SHP77 (cell line): ENCODE measurements at regions not wholly inside any gene's neighbourhood (a gene's known extent, or its start where the extent isn't known, plus 50 kb on each side); places are given as distances from the start of the nearest gene placed in this dataset.
"Not testable (repeated sequence)": the region's sequence is repeated elsewhere in the genome, so short reads cannot be mapped to it uniquely, and the experiment has no call there.

Experiments
- DNase-seq, 2 experiments: peaks; one replicate each; lab custom pipeline; 2025; lab: John Stamatoyannopoulos, UW

DNA sequence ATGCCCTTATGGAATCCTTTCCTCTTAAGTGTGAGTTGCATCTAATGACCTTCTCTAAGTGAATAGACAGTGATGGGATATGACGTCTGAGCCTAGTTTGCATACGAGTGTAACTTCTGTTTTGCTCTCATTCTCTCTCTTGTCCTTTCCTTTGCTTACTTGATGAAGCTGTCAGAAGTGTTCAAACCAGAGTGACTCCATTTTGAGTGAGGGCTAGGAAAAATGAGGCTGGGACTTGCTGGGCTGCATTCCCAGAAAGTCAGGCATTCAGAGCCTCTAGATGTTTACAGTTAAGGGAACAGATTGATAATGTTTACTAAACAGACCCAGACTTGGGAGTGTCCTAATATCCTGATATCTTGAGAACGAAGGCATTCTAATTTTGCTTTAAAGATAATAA lies 311.2 kb upstream of the SOX4 start:
- not testable (repeated sequence) for DNase-seq

DNA sequence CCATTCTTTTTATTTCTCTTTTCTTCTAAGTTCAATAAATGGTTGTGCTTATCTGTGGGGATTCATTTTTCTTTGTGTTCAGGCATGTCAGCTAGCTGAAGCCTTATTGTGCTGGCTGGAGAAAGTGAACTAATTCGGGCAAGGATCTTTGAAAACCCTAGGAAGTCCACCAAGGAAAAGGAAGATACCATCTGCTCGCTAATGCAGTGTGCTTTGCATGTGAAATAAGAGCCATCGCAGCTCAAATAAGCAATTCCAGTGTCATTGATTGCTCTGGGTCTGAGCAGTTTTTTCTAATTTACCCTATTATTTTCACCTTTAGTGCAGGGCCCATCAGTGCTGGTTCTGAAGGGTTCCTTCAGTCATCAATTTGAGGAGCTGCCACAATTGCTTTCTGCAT lies 309.4 kb upstream of the SOX4 start:
- DNase-seq = no peak

DNA sequence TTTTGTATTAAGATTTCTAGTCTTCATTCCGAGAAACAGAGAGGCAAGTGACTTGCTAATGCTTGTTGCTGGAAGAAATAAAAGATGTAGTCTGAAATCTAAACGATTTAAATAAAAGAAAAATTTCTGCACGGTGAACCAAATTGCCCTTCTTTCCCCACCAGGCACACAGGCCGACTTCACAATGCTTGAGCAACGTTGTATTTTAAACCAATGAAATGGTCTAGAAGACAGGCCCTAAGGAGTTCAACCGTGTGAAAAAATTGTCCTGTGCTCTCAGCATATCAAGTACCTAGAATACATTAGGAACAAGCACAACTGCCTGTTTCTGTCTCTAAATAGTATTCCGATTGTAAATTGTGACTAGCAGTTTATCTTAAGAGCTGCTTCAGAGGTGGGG lies 308.8 kb upstream of the SOX4 start:
- no peak for DNase-seq

DNA sequence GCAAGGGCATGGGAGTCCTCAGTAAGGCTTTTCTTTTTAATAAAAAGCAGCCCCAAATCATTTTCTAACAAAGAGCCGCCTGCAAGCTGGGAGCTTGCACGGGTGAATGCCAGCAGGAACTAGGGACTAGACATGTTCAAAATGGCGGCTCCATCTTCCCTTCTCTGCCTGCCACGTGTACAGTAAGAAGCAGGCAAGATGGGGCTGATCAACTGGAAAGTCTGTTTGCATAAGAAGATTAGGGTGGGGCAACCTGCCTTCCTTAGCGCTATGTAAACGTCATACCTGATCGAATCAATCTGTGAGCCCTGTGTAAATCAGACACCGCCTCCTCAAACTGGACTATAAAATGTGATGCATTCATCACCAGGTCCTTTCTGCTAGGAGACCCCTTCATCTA lies 299.4 kb upstream of the SOX4 start:
- no peak for DNase-seq

DNA sequence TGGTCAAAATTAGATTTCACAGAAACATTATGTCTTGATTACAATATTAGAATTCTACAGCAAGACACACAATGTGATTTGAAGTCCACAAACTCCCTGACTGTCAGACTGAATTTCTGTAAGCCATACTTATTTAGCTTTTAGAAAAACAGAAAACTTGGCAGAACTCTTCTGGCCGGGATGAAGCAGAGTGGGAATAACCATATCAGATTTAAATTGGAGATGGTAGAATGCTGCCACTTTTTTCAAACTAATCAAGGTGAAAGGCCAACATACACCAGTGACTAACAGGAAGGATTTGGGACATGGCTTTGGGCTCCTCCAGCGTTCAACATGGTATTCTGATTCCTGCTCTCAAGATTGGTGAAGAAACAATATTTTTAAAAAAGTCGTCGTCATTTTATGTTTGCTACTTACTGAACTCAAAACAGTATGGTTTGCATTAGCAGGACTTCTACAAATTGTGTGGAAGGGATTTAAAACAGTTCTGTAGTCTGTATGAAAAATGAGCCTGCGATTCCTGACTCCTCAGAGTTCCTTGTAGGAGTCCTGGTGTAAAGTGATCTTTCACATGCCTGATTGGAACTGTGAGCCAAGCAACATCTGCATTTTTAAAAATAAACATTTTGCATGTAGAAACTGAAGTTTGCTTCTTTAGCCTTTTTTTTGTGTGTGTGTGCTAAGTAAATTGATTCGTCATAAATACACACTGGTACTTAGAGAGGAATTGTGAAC lies 297.9 kb upstream of the SOX4 start:
- DNase-seq = no peak

DNA sequence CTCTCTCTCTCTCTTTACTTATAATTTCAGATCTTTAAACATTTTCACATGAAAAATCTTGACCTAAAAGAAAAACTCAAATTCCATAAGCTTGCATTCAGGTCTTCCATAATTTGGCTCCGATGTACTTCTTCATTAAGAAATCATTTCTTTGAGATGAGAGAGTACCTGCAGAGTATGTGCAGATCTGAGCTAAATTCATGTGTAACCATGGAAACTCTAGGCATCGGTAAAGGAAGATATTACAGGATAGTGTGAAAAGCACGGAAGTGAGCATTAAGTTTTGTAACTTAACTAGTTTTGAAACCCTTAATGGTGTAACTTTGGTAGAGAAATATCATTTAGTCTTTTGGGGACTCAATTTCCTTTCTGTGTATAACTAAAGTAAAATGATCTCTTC lies 295.9 kb upstream of the SOX4 start:
- no peak for DNase-seq

DNA sequence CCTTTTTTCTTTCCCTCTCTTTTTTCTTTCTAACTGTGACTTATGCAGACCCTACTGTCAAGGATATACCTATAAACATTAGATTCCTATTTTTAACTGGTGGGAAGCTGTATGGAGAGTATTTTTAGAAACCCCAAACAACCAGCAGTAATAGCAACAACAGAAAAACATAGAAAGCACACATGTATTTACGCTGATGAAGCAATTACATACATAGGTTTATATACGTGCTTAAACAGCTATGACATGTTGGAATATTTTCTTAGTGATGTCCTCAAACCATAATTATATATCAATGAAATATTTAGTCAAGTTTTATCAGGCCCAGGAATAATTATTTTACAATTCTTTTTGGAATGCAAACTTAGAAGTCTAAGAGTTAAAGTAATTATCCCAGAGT lies 294.3 kb upstream of the SOX4 start:
- DNase-seq = no peak

DNA sequence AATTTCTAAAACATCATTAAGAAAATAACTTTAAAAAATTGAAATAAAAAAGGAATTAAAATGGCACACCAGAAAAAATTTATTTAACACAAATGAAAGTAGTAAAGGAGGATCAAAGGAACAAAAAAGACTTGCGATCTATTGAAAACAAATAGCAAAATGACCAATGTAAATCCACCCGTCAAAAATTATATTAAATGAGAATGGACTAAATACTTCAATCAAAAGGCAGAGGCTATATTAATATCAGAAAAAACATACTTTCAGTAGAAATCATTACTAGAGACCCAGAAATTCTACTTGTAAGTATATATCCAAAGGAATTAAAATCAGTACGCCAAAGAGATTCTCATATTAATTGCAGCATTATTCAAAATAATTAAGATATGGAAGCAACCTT lies 293.1 kb upstream of the SOX4 start:
- no peak for DNase-seq

DNA sequence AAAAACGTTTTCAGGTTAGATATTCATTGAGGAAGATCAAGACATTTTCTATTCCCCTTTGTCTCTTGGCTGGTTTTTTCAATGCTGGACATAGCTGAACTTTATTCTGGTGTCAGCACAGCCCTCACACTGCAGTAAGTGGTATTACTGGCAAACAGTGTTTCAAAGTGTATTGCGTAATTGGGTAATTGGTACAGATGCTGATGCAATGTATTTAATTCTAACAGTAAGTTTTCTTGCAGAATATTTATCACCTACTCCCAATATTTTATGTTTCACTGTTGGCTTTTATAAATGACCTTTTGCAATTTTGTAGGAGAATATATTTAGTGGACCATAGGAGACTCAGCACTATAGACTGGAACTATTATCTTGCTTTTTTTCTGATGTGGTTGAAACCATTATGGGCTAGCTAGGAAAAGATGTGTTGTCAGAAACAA lies 287.6 kb upstream of the SOX4 start:
- DNase-seq = peak in 1 of 2 experiments; percentile 7

DNA sequence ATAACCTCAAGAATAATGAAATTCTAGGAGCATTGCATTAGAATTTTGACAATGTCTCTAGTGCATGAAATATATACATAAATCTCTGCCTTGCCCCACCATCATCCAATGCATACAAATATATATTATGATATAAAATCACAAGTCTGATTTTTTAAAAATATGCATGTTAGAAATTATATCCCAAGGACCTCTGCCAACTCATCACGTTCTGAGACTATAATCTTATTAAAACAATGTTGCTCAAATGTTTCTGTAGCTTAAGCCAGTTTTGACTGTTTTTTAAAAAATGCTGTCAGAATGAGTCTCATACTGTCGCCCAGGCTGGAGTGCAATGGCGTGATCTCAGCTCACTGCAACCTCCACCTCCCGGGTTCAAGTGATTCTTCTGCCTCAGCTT lies 287.0 kb upstream of the SOX4 start:
- no peak for DNase-seq

DNA sequence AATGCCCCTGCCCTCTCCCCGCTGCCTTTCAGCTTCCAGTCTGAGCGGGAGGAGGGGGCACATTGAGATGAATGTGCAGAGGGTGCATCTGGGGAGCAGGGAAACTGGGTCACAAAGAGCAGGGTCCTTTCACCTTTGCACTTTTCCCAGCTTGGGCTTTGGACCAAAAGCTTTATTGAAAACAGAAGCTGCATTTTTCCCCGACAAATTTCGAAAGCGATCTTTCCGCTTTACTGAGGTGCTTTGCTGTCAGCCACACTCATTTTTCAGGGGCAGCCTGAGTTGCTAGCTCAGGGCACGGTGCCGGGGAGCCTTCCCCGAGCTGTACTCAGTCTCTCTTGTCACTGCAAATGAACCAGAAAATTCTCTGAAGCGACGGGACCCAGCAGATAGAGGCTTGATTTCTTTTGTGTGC lies 283.7 kb upstream of the SOX4 start:
- DNase-seq = no peak

DNA sequence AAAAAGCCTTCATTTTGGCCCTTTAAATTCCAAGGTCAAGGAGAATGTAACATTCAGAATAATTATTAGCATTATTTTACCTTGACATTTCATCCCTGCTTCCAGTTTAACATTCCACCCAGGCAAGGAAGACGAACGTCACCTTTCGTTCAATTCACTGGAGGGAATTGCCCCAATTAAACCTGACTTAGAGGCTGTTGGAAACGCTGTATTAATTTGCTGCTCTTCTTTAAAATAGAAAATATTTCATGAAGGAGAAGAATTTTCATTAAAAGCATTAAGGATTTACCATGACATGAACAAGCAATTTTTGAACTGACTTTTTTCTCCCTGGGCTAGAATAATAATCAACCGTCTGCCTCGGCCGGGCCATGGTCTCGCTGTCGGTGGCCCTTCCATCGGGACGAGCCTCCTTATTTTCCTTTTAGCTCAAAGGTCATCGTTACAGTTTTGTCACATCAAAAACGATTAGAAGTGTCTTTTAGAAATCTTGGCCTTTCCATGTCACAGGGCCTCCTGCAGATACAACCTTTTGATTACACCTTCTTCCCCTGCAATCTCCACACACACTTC lies 282.9 kb upstream of the SOX4 start:
- DNase-seq = no peak

DNA sequence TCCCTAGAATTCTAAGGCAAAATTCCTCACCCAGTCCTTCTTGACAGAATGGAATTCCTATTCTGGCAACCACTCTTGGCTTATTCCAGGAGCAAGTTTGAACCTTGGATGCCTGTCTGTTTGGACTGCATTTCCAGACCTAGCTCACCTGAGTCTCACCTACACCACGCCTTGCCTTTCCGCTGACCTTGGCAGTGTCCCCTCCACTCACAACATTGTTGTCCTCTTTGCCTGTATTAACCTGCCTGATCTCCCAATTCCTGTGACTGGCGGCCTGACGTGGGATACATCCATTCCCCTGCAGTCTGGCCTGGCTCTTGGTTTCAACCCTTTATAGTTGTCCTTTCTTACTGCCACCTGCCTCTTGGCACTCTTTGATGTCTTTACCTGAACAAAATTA lies 281.4 kb upstream of the SOX4 start:
- DNase-seq = no peak

DNA sequence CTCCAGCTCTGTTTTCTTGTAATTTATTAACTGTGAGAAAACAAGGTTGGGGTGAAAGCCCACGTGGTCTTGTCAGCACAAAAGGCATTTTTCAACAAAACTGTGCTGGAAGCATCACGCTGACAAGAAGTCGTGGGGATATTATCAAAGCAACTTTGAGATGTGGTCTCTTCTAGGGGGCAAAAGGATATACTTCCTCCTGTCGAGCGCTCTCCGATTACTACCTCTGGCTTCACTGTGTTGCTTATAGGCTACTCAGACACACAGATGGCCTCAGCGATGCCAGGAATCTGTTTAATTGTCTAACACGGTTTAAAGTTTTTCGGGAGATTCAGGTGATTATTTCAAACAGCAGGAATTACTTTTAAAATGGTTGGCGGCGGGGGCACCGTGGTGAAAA lies 275.9 kb upstream of the SOX4 start:
- DNase-seq = no peak

DNA sequence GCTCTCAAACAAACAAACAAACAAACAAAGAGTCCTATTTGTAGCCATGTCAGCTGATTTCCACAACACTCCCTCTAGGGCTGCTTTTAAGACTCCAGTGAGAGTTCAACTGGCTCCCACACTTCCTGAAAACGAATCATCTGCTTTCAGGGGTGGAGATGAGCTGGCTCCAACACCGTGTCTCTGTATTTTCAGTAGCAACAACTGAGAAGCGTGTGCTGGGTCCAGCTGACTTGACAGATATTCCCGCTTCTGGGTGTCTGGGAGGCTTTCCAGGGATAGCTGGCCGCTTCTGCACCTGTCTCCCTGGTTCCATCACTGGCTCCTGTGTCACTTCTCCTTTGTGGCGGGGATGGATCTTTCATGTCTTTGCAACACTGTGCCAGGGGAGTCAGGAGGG lies 272.5 kb upstream of the SOX4 start:
- DNase-seq = peak in 1 of 2 experiments; percentile 31

DNA sequence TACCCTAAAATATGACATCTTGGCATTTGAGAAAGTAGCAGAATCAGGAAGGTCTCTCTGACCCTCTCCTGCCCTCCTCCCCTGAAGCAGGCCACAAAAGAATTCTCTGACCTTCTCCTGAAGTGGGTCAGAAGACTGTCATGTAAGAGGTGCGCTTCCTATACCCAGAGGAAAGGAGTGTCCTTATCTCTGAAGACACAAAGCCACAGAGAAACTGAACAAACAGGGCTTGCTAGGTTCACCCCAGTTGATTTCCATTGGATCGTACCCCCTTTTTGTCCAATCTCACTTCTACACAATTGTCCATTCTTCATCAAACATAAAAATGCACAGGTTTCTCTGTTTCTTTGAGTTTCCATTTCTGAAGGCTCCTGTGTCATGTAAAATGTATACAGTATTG lies 272.0 kb upstream of the SOX4 start:
- DNase-seq = no peak

DNA sequence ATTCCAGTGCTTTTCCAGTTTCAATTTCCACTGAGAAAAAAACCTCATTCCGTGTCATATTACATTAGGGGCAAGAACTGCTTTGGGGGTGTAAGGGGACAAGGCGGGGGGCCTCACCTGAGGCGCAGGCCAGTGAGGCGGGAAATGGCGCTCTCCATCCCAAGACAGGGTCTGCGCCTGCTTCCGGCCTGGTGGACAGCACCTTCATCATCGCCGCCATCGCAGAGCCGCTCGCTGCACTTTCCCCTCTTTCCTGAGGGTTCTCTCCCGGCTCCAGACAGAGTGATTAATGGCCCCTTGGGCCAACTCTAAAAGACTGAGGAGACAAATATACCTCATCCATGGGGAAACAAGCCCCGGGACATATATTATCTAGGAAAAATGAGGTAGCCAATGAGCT lies 270.0 kb upstream of the SOX4 start:
- DNase-seq = no peak

DNA sequence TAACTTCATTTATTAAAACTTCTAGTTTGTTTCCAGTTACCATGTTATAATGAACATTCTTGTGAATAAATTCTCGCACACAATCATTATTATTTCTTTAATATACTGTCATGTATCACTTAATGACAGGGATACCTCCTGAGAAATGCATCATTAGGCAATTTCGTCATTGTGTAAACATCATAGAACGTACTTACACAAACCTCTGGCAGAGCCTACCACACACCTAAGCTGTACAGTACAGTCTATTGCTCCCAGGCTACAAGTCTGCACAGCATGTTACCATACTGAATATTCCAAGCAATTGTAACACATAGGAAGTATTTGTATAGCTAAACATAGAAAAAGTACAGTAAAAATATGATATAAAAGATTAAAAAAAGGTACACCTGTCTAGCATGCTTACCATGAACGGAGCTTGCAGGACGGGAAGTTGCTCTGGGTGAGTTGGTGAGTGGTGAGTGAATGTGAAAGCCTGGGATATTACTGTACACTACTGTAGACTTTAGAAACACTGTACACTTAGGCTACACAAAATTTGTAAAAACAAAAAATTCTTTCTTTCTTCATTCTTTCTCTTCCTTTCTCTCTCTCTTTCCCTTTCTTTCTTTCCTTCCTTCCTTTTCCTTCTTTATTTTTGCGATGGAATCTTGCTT lies 268.2 kb upstream of the SOX4 start:
- DNase-seq = peak; percentile 25 to 41

DNA sequence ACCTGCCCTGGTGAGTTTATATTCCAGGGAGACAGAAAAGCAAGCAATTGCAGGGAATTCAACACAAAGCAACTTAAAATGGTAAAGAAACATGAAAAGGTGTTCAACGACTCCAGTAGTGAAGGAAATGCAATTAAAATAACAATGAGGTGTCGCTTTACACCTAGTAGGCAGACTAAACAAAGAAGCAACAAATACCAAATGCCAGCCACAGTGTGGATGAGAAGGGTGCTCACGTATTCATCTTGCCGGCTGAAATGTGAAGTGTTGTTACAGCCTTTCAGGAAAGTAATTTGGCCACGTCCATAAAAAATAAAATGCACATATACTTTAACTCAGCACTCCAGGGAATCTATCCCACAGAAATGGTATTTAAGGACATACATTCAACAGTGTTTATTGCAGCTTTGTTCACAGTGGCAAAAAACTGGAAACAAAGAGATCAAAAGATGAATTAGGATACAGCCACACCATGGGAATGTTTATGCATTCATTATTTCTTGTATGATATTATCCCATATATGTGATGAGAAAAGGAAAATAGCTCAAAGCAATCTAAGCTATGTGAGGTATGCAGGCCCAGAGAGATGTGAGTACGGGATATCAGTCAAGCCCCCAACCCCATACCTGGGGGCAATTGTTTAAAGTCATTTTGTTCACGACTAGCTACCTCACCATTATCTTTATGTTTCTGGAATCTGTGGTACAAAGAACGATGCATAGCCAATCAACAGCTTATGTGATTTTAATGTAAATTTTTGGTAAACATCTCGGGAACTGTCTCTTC lies 266.0 kb upstream of the SOX4 start:
- no peak for DNase-seq

DNA sequence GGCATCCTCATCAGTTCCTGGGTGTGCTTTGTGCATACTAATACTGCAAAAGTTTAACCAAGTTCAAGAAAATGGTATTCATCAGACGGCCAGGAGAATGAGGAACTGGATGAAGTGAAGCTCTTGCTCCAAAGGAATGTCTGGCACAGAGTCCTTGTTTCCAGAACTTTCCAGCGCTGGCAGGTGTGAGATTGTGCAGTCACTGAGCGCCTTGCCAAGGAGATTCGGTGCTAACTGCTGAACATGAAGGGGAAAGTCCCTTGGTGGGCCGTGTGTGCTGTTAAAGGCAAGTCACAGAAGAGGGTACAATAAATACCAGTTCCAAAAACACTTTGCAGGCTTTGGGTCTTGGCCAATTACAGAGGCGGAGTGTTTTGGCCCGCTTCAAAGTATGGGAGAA lies 262.3 kb upstream of the SOX4 start:
- no peak for DNase-seq

DNA sequence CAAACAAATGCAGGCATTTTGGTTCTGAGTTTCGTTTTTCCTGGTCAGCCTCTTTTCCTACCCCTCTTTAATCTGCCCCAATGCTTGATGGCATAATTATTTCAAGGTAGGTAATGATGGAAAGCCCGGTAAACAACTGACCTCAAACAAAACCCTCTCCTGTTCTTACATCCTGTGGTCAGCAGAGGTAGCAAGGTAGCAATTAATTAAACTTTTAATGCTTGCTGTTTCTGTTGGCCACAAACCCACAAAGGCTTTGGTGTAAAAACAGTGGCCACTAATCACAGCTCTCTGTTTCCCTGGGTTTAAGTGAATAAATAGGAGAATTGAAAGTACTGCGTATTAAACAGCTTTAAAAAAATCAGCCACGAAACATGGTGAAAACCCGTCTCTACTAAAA lies 261.5 kb upstream of the SOX4 start:
- DNase-seq = no peak

DNA sequence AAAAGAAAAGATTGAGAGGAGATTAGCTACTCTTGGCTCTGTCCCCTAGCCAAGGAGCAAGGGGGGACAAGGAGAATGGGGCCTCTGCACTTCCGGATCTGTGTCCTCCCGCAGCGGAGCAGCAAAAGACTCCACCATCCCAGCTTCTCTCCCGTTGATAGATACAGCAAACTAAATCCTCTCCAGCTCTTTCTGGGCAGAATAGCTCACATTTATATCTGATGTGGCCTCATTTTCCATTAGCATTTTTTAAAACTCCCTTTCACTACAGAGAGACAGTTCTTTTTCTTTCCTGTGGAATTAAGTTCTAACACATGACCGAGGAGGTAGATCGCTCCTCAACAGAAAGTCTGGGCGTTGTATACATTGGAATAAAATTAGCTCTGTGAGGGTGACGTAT lies 260.9 kb upstream of the SOX4 start:
- DNase-seq = no peak

DNA sequence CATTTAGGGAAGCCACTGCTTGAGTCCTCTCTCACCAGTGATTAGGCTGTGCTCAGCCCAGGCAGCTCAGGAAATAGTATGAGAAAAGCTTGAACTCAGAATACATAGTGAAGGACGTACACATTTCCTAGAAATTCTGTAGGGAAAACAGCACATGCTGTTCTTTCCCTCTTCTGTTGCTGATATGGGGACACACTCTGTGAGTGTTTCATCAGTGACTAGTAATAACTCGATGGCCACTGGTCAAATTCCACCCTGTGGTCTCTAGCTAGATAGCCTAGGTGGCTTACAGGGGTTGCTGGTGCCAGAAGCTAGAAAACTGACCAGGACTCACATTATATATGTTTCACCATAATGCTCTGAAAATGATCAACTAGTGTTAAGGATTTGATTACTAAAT lies 259.8 kb upstream of the SOX4 start:
- no peak for DNase-seq
